GM23338 (cell line): ENCODE measurements at regions not wholly inside any gene's neighbourhood (a gene's known extent, or its start where the extent isn't known, plus 50 kb on each side); places are given as distances from the start of the nearest gene placed in this dataset.

Source experiments
- ATAC-seq: fragments of 200-7000 bp; cut with Tn5 transposase; 3 replicates; pipeline ENCODE4 v1.9.1; 2020
- DNase-seq: peaks from one replicate; pipeline ENCODE4 v3.0.0-alpha.2; 2015; ENCODE audit warnings: low spot score
- H2AFZ ChIP-seq: fragments of 200-600 bp; sonication (generic); 2 replicates; pipeline ENCODE4 v1.8.0; 2016; ENCODE audit warnings: antibody characterized with exemption, mild to moderate bottlenecking, moderate library complexity
- H3F3A ChIP-seq: fragments of 200-600 bp; sonication (generic); replicated peaks from 2 replicates; pipeline ENCODE4 v1.8.0; 2017; ENCODE audit warnings: antibody characterized with exemption, mixed run types, low read depth
- H3K27ac ChIP-seq: fragments of 200-600 bp; sonication (generic); 2 replicates; pipeline ENCODE4 v1.6.1; 2016; ENCODE audit warnings: low read depth
- H3K27me3 ChIP-seq: fragments of 200-600 bp; sonication (generic); 2 replicates; pipeline ENCODE4 v1.8.0; 2016; ENCODE audit warnings: mild to moderate bottlenecking, mixed run types, moderate library complexity; ENCODE audit not compliant: insufficient read depth
- H3K36me3 ChIP-seq: fragments of 200-600 bp; sonication (generic); 2 replicates; pipeline ENCODE4 v1.8.0; 2016; ENCODE audit warnings: mild to moderate bottlenecking; ENCODE audit not compliant: insufficient read depth
- H3K4me1 ChIP-seq: fragments of 200-600 bp; sonication (generic); 2 replicates; pipeline ENCODE4 v1.8.0; 2016; ENCODE audit warnings: mild to moderate bottlenecking, moderate library complexity; ENCODE audit not compliant: insufficient read depth
- H3K4me2 ChIP-seq: fragments of 200-600 bp; sonication (generic); 2 replicates; pipeline ENCODE4 v1.7.1; 2017; ENCODE audit warnings: mixed run types
- H3K4me3 ChIP-seq: fragments of 200-600 bp; sonication (generic); 2 replicates; pipeline ENCODE4 v1.6.1; 2016; ENCODE audit warnings: mixed run types
- H3K79me2 ChIP-seq: fragments of 200-600 bp; sonication (generic); replicated peaks from 2 replicates; pipeline ENCODE4 v1.8.0; 2017; ENCODE audit warnings: mild to moderate bottlenecking; ENCODE audit not compliant: insufficient read depth
- H3K9me2 ChIP-seq: fragments of 200-600 bp; sonication (generic); 2 replicates; pipeline ENCODE4 v1.8.0; 2017; ENCODE audit not compliant: insufficient read depth
- H4K20me1 ChIP-seq: fragments of 200-600 bp; sonication (generic); replicated peaks from 2 replicates; pipeline ENCODE4 v1.8.0; 2017; ENCODE audit warnings: mild to moderate bottlenecking; ENCODE audit not compliant: insufficient read depth
- H3K27ac Mint-ChIP-seq: 2 replicates; pipeline ENCODE4 v1.8.0; 2020; ENCODE audit warnings: inconsistent platforms, mild to moderate bottlenecking, moderate library complexity, mixed read lengths
- H3K27me3 Mint-ChIP-seq: 3 replicates; pipeline ENCODE4 v1.8.0; 2022; ENCODE audit warnings: low read depth, mild to moderate bottlenecking, moderate library complexity, mixed read lengths, inconsistent platforms; ENCODE audit not compliant: insufficient read depth, poor library complexity
- H3K36me3 Mint-ChIP-seq: 3 replicates; pipeline ENCODE4 v1.8.0; 2021; ENCODE audit warnings: low read depth, mild to moderate bottlenecking, inconsistent platforms, moderate library complexity, mixed read lengths
- H3K4me1 Mint-ChIP-seq: 3 replicates; pipeline ENCODE4 v1.8.0; 2020; ENCODE audit warnings: mild to moderate bottlenecking, inconsistent platforms, mixed read lengths
- H3K4me3 Mint-ChIP-seq: 3 replicates; pipeline ENCODE4 v1.8.0; 2021; ENCODE audit warnings: moderate library complexity, mild to moderate bottlenecking, inconsistent platforms, mixed read lengths
- H3K9me3 Mint-ChIP-seq: 3 replicates; pipeline ENCODE4 v1.8.0; 2020; ENCODE audit warnings: moderate library complexity, mild to moderate bottlenecking, inconsistent platforms, mixed read lengths
- CREB1 ChIP-seq: fragments of 250-450 bp; sonication (Bioruptor Pico); IDR thresholded peaks from 2 replicates; pipeline ENCODE4 v1.5.0; 2020; ENCODE audit warnings: low read depth, mild to moderate bottlenecking, moderate library complexity
- EZH2 ChIP-seq: fragments of 200-600 bp; sonication (generic); IDR thresholded peaks from one replicate; pipeline ENCODE4 v1.8.0; 2017; ENCODE audit warnings: antibody characterized with exemption, mild to moderate bottlenecking, low read depth; ENCODE audit not compliant: unreplicated experiment
- EZH2phosphoT487 ChIP-seq: fragments of 200-600 bp; sonication (generic); IDR thresholded peaks from one replicate; pipeline ENCODE4 v1.8.1; 2018; ENCODE audit warnings: antibody characterized with exemption; ENCODE audit not compliant: unreplicated experiment
- JUNB ChIP-seq: IDR thresholded peaks from one replicate; pipeline ENCODE4 v1.6.1; 2016; ENCODE audit warnings: antibody characterized with exemption; ENCODE audit not compliant: unreplicated experiment
- NANOG ChIP-seq: IDR thresholded peaks from 2 replicates; pipeline ENCODE4 v1.6.1; 2016; ENCODE audit warnings: antibody characterized with exemption, borderline replicate concordance
- POLR2AphosphoS5 ChIP-seq: IDR thresholded peaks from 2 replicates; pipeline ENCODE4 v1.6.1; 2016; ENCODE audit warnings: antibody characterized with exemption, low read depth
- STAT1 ChIP-seq: IDR thresholded peaks from one replicate; pipeline ENCODE4 v1.6.1; 2016; ENCODE audit warnings: antibody characterized with exemption; ENCODE audit not compliant: unreplicated experiment
- ZNF114 ChIP-seq: fragments of 250-450 bp; sonication (Bioruptor Pico); IDR thresholded peaks from 2 replicates; pipeline ENCODE4 v1.5.0; 2020; ENCODE audit warnings: mild to moderate bottlenecking, moderate library complexity
- ZNF331 ChIP-seq: fragments of 250-450 bp; sonication (Bioruptor Pico); IDR thresholded peaks from 2 replicates; pipeline ENCODE4 v1.5.0; 2020; ENCODE audit warnings: low read depth, mild to moderate bottlenecking, moderate library complexity
- TF ChIP-seq, protein P1 (sequence below): IDR thresholded peaks from one replicate; pipeline ENCODE4 v1.6.1; 2018; ENCODE audit warnings: antibody characterized with exemption; ENCODE audit not compliant: unreplicated experiment
- TF ChIP-seq, protein P2 (sequence below): IDR thresholded peaks from 2 replicates; pipeline ENCODE4 v1.6.1; 2016; ENCODE audit warnings: antibody characterized with exemption
- TF ChIP-seq, protein P3 (sequence below), 2 experiments: fragments of 200-600 bp in 1 of 2; sonication (generic) in 1 of 2; conservative IDR thresholded peaks; 2 replicates each; pipeline versions ENCODE4 v1.5.1 to v1.6.1; 2016 to 2017; ENCODE audit warnings: antibody characterized with exemption in 2 of 2, low read depth in 2 of 2, mild to moderate bottlenecking in 2 of 2, moderate library complexity in 1 of 2
- TF ChIP-seq, protein P4 (sequence below): fragments of 250-450 bp; sonication (Bioruptor Pico); IDR thresholded peaks from 2 replicates; pipeline ENCODE4 v1.5.0; 2020; ENCODE audit warnings: mild to moderate bottlenecking, moderate library complexity

DNA sequence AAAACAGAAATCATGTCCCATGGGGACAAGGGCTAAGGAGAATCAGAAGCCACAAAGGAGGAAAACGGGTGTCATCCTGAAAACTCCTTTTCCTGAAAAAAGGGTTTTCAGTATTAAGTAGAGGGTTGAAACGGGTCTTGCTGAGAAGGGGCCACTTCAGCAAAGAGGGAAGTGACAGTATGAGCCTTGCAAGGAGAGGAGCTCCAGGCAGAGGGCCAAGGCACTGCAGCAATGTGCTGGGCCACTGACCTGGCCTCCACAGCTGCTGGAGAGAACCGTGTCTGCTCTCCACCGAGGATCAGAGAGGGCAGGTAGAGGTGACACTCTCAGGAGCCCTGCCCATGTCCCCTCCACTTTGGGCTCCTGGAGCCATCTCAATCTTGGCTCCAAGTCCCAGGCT lies 103.3 kb downstream of the NCOR2 start:
- no peak for ATAC-seq

More for the DNA sequence above, 103.3 kb downstream of the NCOR2 start:
- DNase-seq = no peak
- Mint-ChIP-seq H3K9me3 (peaks cover 8% of the 10 kb centered on the region; the same call in 2 of the 3 replicates), H3K4me1 (peaks cover 12% of the 10 kb centered on the region), H3K36me3 (peaks cover 58% of the 10 kb centered on the region), H3K4me3 (no peak overlapping the region), H3K27ac (no peak overlapping the region; the same call in 1 of the 2 replicates), H3K27me3 (peaks cover 18% of the 10 kb centered on the region)
- no peaks in the 10 kb centered on the region for H3F3A ChIP-seq
- no peaks in the 10 kb centered on the region for H3K9me2 ChIP-seq
- peaks cover 13% of the 10 kb centered on the region for H4K20me1 ChIP-seq
- H3K27ac ChIP-seq = no peak overlapping the region; the same call in 1 of the 2 replicates
- peaks cover 4% of the 10 kb centered on the region for H3K36me3 ChIP-seq
- H3K4me3 ChIP-seq = no peak overlapping the region
- H3K4me1 ChIP-seq = peaks cover 5% of the 10 kb centered on the region; the same call in 1 of the 2 replicates
- peaks cover 12% of the 10 kb centered on the region for H3K79me2 ChIP-seq
- TF ChIP-seq ZNF331 (CRISPR knock-in tag) = no peak
- no peak for TF ChIP-seq STAT1
- TF ChIP-seq, protein P1, sequence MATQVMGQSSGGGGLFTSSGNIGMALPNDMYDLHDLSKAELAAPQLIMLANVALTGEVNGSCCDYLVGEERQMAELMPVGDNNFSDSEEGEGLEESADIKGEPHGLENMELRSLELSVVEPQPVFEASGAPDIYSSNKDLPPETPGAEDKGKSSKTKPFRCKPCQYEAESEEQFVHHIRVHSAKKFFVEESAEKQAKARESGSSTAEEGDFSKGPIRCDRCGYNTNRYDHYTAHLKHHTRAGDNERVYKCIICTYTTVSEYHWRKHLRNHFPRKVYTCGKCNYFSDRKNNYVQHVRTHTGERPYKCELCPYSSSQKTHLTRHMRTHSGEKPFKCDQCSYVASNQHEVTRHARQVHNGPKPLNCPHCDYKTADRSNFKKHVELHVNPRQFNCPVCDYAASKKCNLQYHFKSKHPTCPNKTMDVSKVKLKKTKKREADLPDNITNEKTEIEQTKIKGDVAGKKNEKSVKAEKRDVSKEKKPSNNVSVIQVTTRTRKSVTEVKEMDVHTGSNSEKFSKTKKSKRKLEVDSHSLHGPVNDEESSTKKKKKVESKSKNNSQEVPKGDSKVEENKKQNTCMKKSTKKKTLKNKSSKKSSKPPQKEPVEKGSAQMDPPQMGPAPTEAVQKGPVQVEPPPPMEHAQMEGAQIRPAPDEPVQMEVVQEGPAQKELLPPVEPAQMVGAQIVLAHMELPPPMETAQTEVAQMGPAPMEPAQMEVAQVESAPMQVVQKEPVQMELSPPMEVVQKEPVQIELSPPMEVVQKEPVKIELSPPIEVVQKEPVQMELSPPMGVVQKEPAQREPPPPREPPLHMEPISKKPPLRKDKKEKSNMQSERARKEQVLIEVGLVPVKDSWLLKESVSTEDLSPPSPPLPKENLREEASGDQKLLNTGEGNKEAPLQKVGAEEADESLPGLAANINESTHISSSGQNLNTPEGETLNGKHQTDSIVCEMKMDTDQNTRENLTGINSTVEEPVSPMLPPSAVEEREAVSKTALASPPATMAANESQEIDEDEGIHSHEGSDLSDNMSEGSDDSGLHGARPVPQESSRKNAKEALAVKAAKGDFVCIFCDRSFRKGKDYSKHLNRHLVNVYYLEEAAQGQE = no peak
- no peak for TF ChIP-seq JUNB
- TF ChIP-seq EZH2 = no peak
- TF ChIP-seq CREB1 (CRISPR knock-in tag) = no peak
- TF ChIP-seq, protein P2, sequence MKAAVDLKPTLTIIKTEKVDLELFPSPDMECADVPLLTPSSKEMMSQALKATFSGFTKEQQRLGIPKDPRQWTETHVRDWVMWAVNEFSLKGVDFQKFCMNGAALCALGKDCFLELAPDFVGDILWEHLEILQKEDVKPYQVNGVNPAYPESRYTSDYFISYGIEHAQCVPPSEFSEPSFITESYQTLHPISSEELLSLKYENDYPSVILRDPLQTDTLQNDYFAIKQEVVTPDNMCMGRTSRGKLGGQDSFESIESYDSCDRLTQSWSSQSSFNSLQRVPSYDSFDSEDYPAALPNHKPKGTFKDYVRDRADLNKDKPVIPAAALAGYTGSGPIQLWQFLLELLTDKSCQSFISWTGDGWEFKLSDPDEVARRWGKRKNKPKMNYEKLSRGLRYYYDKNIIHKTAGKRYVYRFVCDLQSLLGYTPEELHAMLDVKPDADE = no peak
- no peak for TF ChIP-seq NANOG
- TF ChIP-seq ZNF114 = no peak
- TF ChIP-seq, protein P3, sequence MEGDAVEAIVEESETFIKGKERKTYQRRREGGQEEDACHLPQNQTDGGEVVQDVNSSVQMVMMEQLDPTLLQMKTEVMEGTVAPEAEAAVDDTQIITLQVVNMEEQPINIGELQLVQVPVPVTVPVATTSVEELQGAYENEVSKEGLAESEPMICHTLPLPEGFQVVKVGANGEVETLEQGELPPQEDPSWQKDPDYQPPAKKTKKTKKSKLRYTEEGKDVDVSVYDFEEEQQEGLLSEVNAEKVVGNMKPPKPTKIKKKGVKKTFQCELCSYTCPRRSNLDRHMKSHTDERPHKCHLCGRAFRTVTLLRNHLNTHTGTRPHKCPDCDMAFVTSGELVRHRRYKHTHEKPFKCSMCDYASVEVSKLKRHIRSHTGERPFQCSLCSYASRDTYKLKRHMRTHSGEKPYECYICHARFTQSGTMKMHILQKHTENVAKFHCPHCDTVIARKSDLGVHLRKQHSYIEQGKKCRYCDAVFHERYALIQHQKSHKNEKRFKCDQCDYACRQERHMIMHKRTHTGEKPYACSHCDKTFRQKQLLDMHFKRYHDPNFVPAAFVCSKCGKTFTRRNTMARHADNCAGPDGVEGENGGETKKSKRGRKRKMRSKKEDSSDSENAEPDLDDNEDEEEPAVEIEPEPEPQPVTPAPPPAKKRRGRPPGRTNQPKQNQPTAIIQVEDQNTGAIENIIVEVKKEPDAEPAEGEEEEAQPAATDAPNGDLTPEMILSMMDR (conservative IDR thresholded peaks at IDR 0.05; ENCODE audit: low read depth in 2 of 2) = no peak
- no peak for TF ChIP-seq POLR2AphosphoS5
- TF ChIP-seq, protein P4, sequence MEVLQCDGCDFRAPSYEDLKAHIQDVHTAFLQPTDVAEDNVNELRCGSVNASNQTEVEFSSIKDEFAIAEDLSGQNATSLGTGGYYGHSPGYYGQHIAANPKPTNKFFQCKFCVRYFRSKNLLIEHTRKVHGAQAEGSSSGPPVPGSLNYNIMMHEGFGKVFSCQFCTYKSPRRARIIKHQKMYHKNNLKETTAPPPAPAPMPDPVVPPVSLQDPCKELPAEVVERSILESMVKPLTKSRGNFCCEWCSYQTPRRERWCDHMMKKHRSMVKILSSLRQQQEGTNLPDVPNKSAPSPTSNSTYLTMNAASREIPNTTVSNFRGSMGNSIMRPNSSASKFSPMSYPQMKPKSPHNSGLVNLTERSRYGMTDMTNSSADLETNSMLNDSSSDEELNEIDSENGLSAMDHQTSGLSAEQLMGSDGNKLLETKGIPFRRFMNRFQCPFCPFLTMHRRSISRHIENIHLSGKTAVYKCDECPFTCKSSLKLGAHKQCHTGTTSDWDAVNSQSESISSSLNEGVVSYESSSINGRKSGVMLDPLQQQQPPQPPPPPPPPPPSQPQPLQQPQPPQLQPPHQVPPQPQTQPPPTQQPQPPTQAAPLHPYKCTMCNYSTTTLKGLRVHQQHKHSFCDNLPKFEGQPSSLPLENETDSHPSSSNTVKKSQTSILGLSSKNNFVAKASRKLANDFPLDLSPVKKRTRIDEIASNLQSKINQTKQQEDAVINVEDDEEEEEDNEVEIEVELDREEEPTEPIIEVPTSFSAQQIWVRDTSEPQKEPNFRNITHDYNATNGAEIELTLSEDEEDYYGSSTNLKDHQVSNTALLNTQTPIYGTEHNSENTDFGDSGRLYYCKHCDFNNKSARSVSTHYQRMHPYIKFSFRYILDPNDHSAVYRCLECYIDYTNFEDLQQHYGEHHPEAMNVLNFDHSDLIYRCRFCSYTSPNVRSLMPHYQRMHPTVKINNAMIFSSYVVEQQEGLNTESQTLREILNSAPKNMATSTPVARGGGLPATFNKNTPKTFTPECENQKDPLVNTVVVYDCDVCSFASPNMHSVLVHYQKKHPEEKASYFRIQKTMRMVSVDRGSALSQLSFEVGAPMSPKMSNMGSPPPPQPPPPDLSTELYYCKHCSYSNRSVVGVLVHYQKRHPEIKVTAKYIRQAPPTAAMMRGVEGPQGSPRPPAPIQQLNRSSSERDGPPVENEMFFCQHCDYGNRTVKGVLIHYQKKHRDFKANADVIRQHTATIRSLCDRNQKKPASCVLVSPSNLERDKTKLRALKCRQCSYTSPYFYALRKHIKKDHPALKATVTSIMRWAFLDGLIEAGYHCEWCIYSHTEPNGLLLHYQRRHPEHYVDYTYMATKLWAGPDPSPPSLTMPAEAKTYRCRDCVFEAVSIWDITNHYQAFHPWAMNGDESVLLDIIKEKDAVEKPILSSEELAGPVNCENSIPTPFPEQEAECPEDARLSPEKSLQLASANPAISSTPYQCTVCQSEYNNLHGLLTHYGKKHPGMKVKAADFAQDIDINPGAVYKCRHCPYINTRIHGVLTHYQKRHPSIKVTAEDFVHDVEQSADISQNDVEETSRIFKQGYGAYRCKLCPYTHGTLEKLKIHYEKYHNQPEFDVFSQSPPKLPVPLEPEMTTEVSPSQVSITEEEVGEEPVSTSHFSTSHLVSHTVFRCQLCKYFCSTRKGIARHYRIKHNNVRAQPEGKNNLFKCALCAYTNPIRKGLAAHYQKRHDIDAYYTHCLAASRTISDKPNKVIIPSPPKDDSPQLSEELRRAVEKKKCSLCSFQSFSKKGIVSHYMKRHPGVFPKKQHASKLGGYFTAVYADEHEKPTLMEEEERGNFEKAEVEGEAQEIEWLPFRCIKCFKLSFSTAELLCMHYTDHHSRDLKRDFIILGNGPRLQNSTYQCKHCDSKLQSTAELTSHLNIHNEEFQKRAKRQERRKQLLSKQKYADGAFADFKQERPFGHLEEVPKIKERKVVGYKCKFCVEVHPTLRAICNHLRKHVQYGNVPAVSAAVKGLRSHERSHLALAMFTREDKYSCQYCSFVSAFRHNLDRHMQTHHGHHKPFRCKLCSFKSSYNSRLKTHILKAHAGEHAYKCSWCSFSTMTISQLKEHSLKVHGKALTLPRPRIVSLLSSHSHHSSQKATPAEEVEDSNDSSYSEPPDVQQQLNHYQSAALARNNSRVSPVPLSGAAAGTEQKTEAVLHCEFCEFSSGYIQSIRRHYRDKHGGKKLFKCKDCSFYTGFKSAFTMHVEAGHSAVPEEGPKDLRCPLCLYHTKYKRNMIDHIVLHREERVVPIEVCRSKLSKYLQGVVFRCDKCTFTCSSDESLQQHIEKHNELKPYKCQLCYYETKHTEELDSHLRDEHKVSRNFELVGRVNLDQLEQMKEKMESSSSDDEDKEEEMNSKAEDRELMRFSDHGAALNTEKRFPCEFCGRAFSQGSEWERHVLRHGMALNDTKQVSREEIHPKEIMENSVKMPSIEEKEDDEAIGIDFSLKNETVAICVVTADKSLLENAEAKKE (CRISPR knock-in tag) = no peak
- TF ChIP-seq EZH2phosphoT487 = no peak
- H2AFZ ChIP-seq = no peak overlapping the region
- no peaks in the 10 kb centered on the region for H3K27me3 ChIP-seq
- no peak overlapping the region for H3K4me2 ChIP-seq
